HK-2 (cell line): ENCODE measurements at regions not wholly inside any gene's neighbourhood (a gene's known extent, or its start where the extent isn't known, plus 50 kb on each side); places are given as distances from the start of the nearest gene placed in this dataset.
"Not testable (repeated sequence)": the region's sequence is repeated elsewhere in the genome, so short reads cannot be mapped to it uniquely, and the experiment has no call there.

Source experiments
- DNase-seq: peaks from one replicate; pipeline ENCODE4 v3.0.0-alpha.2; 2018; ENCODE audit not compliant: unreplicated experiment

DNA sequence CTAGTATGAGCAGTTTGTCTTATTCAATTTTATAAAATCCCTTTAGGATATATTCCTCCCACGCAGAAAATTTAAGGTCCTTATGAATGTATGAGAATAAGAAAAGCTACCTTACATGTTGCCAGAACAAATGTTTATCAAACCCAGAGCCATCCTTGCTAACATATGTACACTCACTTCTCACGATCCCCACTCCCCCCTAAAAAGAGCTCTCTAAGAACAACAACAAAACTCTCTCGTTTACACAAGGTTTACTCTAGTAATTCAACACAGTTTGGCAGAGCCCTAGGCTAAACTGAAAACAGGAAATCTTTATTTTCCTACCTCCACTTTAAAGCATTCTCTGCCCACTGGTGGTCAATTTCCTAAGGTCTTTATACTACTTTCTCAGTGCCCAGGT lies 504.9 kb downstream of the ZEB2 start:
- no peak for DNase-seq

DNA sequence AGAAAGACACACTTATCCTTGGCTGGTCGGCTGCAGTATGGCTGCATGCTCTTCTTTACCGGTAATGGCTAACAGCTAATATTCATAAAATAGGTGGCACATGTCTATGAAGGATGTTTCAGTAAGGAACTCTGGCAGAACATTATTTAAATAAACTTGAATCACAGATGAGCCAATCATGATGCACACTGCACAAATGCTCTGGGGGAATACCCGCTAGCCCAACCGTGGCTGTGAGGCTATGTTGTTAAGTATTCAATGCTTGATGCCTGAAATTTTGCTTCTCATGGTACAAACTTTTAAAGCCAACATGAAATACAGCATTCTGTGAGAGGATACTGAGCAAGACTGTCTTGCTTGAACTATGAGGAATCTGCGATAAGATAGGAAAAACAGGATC lies 505.8 kb downstream of the ZEB2 start:
- no peak for DNase-seq

DNA sequence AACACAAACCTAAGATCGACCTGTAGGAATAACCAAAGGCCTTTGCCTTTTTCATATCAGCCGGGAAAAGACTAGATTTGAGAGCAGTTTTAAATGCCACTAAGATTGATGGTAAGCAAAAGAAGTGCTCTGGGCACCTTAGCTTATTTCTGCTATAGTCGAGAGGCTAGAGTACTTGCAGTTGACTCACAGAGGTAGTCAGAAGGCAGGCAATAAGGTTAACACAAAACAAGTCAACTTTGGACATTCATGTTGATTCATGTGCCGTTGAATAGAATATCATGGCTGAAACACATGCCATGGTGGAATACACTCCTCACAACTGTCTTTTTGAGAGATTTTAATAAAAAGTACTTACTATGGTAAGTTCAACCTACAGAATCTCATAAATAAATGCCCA lies 507.6 kb downstream of the ZEB2 start:
- no peak for DNase-seq

DNA sequence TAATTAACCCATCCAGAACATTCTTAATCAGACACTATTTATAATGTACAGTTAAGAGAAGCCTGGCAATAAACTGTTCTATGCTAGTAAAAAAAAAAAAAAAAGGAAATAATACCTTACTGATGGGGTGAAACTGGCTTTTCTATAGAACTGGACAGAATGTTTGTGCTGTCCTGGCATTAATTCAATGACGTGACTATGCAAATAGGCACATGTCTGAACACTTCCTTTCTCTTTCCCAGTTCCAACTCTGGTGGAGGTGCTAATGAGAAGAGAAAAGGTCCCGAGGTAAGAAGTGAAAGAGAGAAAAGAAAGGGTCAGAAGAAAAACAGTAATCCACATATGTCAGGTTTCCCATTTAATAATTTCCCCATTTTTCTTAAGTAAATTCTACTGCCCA lies 508.4 kb downstream of the ZEB2 start:
- no peak for DNase-seq

DNA sequence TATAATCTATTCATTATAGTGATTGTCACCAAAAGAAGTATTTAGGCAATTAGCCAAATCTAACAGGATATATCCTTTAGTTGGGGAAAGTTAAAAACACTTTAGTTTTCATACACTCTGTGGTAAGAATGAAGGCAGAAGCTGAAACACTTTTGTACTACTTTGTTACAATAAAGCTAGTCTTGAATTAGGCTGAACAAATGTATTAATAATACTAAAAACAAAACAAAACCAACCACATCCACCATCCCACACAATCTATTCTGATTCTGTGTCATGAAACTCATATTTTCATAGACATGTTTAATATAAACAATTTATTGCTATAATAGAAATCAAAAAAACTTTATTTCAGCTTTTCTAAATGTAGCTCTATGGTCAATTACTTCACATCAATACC lies 508.8 kb downstream of the ZEB2 start:
- no peak for DNase-seq

DNA sequence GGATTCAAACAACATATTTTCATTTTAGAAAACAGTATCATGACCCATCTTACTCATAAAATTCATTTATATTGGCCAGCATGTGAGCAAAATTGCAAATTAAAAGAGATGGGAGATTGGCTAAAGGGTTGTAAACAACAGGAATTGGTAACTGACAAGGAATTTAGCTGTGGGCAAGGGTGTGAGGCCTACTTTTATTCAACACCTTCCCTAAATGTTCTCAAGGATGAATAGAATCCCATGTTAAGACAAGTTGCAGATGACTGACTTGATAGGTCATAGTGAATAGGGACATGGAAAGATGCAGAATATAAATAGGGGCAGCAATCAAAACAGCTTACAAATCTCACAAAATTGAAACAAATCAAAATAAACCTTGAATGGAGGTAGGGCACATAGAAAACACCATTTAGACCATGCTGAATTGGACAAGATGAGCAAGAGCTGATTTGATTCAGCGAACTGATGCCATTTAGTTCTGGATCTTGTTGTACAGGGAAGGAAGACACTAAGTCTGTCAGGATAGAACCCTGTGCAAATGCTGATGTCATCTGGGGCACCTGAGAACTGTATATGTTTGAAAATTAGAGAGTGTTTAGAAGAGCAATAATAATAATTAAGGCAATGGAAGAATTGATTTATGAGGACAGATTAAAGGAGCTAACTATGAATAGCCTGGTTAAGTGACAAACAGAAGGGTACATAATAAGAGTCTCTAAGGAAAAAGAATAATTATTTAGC lies 509.7 kb downstream of the ZEB2 start:
- DNase-seq, result no peak

DNA sequence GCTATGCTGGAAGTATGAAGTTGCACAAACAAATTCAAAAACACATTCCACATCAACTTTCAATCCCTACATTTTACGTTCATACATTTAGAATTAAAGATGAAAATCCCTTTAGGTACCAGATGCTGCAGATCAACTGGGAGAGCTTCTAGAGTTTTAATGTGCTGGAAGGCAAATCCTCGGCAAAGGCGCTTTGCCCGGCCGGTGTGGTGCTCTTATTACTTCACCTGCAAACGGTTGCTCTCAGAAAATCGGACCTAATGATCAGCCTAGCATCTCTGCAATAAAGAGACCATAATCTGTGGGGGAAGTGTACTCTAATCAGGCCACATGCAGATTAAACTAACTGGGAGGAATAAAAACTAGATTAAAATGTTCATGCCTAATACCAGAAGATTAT lies 513.8 kb downstream of the ZEB2 start:
- DNase-seq, result no peak

DNA sequence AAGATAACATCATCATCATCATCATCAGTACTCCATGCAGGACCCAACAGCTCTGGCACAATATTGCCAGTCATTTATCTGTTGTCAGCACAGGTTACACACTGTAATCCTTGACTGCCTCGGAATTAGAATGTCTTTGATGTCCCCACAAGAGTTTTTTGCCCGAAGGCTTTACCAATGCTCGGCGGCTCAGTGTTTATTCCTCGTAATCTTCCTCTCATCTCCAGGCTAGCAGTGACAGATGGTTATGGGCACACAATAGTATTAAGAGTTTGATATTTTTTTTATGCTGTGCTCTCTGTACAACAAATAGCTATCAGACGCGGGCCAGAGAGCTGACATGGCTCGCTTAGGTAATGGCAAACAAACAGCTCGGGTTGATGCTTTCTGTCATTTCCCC lies 515.2 kb downstream of the ZEB2 start:
- DNase-seq, result no peak

DNA sequence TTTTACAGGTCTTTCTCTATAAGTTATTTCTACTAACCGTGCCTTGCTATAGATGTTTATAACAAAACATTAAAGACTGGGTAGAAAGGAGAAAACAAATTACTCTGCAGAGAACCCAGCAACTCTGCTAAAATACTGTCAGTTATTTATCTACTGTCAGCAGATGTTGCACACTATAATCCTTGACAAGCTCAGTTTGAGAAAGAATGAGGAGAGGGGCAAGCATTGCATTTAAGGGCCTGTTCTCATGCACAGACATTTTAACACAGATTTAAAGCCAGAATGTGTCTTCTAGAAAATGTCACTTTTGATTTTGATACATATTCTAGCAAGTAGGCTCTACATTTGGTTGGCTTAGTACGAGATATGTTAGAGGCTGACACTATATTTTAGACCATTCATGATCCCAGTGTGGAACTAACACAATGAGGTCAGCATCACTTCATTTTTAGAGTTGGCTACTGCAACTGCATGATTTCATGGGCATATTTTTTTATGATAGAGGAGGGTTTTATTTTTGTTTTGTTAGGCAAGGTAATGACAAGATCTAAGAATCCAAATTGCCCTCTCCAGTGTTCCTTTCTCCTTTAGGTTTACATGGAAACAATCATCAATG lies 516.4 kb downstream of the ZEB2 start:
- DNase-seq, result no peak

DNA sequence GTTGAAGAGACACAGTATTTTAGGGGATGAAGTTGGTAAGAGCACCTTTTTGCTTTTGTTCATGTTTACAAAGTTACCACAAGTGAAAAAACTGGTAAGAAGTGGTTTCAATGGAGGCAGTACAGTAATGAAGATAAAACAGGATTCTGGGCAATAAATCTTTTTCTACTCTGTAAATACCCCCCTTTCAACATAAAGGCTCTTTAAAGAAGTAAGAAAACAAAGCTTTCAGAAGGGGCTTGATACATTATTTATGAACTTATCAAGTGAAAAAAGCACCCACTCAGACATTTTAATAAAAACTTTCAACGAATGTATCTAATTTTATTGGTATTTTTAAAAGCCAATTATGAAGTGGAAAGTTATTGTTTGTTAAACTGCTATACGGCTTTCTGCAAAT lies 522.9 kb downstream of the ZEB2 start:
- no peak for DNase-seq

DNA sequence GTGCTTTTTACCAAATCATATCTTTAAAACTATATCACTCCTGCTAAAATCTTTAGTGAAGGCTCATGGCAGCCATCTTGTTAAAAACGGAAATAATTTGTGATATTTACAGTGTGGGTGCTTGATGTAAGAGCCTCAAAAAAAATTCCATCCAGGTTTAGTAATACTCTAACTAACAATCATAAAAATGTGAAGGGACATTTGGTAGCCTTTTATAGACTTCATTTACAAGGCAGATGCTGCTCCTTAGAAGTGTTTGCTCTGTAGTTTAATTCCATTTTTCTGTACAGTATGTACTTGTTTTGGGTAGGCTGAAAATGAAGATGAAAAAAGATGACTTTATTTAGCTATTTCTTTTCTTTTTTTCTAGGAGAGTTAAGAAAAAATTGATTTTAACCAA lies 525.0 kb downstream of the ZEB2 start:
- no peak for DNase-seq

DNA sequence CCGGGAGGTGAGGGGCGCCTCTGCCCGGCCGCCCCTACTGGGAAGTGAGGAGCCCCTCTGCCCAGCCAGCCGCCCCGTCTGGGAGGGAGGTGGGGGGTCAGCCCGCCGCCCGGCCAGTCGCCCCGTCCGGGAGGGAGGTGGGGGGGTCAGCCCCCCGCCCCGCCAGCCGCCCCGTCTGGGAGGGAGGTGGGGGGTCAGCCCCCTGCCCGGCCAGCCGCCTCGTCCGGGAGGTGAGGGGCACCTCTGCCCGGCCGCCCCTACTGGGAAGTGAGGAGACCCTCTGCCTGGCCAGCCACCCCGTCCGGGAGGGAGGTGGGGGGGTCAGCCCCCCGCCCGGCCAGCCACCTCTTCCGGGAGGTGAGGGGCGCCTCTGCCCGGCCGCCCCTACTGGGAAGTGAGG lies 528.3 kb downstream of the ZEB2 start:
- DNase-seq, result not testable (repeated sequence)

DNA sequence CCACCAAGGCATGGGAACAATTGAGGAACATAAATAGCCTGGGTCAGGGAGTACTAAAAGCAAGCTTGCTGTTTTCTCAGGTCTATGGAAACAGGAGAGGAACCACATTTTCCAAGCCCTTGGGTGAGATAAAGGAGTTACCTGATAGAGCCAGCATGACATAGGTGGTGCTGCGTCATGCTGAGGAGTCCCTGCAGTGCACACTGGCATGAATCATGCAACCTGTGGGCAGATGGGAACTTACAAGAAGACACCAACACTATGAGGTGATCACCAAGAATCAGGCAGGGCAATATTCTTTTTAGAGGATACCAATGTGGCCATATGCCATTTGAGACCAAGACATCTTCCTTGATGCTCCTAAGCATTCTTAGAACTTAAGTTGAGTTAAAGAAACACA lies 531.8 kb downstream of the ZEB2 start:
- no peak for DNase-seq

DNA sequence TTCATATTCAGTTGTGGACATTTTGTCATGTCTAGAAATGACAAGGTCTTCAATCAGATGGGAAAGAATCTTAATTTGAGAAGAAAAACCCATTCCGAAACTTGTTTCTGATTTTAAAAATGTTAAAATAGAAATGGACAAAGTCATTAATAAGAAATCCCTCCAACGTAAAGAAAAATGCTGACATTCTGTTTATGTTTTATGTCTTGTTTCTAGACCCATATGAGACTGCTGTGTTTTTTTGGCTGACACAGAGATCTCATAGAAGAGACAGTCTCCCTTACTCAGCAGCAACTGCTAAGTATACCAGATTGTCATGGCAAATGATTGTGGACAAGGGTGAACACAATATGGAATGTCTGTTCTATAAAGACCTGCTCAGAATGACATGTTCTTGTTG lies 538.5 kb downstream of the ZEB2 start:
- no peak for DNase-seq

DNA sequence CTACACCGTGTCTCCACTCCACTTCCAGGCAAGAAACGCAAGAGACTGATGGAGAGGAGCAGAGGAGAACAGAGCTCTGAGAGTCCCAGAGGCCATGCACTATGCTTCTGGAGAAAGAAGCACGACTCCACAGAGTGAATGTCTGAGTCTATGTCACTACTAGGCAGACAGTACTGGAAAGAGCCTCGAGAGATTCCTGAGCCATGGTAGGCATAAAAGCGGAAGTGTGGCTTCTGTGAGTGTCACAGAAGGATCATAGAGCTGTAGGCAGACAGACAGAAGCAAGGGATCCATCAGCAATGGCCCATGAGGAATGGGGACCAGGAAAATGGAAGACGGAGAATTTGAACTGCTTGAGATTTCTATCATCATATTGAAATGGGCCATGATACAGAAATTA lies 542.6 kb downstream of the ZEB2 start:
- DNase-seq, result no peak

DNA sequence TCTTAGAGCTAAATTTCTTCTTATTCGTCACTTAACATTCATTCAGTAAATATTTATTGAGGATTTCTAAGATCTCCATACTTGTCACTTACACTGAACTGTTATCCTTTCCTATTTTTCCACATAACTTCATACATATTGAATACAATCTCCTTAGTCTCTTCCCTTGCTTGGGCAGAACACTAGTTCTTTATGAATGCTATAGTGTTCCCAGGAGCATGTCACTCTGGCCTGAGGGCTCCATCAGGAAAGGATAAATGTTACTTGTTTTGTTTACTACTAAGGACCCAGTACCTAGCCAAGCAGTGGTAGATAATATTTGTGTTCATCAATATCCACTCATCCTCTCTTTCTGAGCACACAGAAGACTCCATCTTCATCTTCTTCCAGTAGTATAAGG lies 544.7 kb downstream of the ZEB2 start:
- no peak for DNase-seq

DNA sequence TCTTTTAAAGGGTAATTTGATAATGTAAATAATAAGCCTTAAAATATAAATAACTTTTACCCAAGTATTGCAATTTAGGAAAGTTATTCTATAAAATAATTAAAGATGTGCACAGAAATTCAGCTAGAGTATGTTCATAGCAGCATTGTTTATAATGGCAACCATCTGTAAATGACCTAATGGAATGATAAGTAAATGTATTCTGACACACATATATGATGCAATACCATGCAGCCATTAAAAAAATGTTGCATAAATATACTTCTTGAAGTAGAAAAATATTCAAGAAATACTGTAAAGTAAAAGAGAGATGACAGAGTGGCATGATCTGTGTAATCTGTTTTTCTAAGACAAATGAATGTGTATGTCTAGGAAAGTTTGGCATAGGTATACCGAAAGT lies 545.7 kb downstream of the ZEB2 start:
- DNase-seq, result no peak

DNA sequence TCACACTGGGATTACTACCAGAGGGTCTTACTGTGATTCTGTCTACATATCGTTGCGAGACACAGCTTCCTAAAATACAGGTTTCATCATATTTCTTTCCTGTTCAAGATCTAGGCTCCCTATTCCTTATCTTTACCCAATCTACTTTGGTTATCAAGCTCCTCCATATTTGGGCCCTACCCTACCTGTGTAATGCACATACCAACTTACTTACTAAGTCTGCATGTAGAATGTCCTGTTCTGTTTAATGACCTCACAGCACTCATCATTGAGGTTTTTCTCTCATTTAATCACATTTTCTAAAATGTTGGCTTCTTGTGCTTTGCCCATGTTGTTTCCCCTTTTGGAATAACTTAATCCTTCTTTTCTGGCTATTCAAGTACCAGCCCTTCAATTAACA lies 551.1 kb downstream of the ZEB2 start:
- DNase-seq, result no peak

DNA sequence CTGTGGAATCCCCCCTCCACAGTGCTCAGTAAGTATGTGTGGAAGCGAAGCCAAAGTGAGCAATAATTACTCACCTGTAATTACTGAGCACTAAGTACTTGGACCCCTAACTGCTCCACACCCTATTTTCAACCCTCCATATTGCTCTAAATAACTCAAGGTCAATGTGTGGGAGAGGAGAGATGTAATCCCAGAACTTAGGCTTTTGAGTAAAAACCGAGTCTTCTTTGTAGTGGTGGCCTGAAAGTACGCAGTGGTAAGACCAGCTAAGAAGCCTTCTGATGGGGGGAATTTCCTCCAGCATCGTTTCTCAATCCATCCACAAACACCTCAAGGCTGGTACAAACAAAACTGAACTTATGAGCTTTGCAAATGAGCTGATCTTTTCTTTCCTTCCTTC lies 551.6 kb downstream of the ZEB2 start:
- no peak for DNase-seq

DNA sequence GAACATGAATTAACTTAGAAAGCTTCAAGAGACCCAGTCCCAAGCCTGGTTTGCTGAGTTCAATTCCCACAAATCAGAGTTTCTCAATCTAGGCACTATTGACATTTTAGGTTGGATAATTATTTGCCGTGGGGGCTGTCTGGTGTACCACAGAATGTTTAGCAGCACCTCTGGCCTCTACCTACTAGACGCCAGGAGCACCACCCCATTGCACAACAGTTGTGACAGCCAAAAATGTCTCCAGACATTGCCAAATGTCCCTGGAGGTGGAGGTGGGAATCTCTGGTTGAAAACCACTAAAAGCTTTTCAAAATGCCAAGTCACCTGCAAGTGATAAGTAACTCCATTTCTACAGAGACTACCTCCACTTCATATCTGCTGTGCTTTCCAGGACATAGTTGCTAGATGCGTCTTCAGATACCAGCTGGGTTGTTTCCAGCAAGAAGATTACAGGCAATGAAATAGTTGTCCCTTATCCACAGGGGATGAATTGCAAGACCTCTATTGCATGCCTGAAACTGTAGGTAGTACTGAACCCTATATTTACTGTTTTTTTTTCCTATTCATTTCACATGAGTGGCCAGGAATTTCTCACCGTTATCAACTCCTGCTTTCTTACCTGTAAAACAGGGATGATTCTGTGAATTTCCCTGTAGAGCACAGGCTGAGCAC lies 554.3 kb downstream of the ZEB2 start:
- no peak for DNase-seq

DNA sequence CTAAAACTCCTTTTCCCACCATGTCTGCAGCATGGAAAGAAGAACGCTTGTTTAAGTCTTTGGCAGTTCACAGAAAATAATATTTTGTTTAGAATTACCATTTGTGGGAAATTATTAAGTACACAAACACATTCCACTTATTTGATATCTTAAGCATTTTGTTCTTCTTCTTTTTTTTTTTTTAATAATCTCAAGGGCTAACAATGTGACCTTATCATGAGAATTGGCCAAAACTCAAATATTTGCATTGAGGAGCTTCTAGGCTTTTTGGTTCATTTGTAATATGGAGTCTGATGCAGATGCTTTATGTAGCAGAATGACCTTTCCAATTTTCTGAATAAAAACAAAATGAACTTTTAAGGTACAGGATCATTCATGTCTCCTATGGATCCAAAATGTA lies 555.0 kb downstream of the ZEB2 start:
- no peak for DNase-seq

DNA sequence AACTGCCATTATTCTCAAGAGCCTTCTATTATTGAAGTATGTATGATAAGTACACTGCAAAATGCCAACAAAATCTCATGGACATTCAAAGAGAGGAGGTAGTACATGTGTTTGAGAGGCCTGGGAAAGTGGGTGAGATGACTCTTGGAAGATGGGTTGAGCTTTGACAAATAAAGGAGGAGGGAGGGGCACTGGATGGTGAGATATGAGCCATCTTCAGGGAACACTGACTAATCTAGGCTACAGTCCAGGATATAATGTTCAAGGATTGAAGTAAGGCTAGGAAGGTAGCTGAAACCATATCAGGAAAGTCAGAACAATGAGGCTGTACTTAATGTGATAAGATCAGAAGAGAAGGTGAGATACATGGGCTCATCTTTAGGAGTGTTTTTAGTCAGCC lies 559.7 kb downstream of the ZEB2 start:
- DNase-seq, result no peak

DNA sequence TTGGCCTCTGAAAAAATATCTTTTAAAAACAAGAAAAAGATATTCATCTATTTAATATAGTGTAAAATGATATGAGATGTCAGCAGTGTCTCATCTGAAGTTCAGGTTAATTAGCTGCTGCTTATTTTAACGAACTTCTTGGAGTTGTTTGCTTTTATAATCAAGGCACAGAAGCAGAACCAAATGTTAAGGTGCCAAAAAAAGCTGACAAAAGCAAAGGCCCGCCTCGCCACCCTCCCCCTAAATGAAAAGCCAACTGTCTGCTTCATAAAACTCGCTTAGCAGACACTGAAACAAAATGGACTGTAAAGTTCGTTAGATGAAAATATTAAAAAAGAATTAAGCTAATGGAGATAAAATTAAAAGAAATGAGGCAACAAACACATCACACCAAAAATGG lies 562.6 kb downstream of the ZEB2 start:
- no peak for DNase-seq
